ENCODE measurements at regions not wholly inside any gene's neighbourhood (a gene's known extent, or its start where the extent isn't known, plus 50 kb on each side); places are given as distances from the start of the nearest gene placed in this dataset.

- POLR2A ChIA-PET = no interaction called here
- CTCF ChIA-PET = no interaction called here
- no peak for DNase-seq (ENCODE audit: extremely low spot score)
- no peak for TF ChIP-seq TARDBP (IDR thresholded peaks at IDR 0.05)
- TF ChIP-seq CTBP1 (IDR thresholded peaks at IDR 0.05; ENCODE audit: borderline replicate concordance) = no peak
- no peak for TF ChIP-seq FOXK2 (IDR thresholded peaks at IDR 0.05)
- TF ChIP-seq ARNT (IDR thresholded peaks at IDR 0.05) = no peak
- TF ChIP-seq SP1 (IDR thresholded peaks at IDR 0.05) = no peak
Measured at GRCh38 chr18:75524841-75525240, 97.3 kb upstream of the SMIM21 start.

- ChIA-PET POLR2A (no interaction called here), CTCF (no interaction called here)
- TF ChIP-seq FOXA1 (IDR thresholded peaks at IDR 0.05) (no peak), TARDBP (IDR thresholded peaks at IDR 0.05) (no peak), SUZ12 (IDR thresholded peaks at IDR 0.05) (no peak)
Measured at GRCh38 chr18:75524181-75524580, 96.7 kb upstream of the SMIM21 start.

GRCh38 chr18:75521816-75522215 lies 94.3 kb upstream of the SMIM21 start:
- CTCF ChIA-PET = no interaction called here
- POLR2A ChIA-PET = no interaction called here
- no peak for TF ChIP-seq SP1 (IDR thresholded peaks at IDR 0.05)
- no peak for TF ChIP-seq ZNF384 (IDR thresholded peaks at IDR 0.05)
- no peak for TF ChIP-seq HDGF (IDR thresholded peaks at IDR 0.05; ENCODE audit: borderline replicate concordance)
- no peak for TF ChIP-seq FOXK2 (IDR thresholded peaks at IDR 0.05)
- no peak for TF ChIP-seq FOXA1 (IDR thresholded peaks at IDR 0.05)
- no peak for TF ChIP-seq L3MBTL2 (conservative IDR thresholded peaks at IDR 0.05)
- no peak for TF ChIP-seq PKNOX1 (IDR thresholded peaks at IDR 0.05)
- no peak for TF ChIP-seq NFRKB (IDR thresholded peaks at IDR 0.05)
- TF ChIP-seq TARDBP (IDR thresholded peaks at IDR 0.05) = no peak
- DNase-seq (ENCODE audit: extremely low spot score) = no peak

More at GRCh38 chr18:75524181-75524580, 96.7 kb upstream of the SMIM21 start:
- no peak for DNase-seq (ENCODE audit: extremely low spot score)

- TF ChIP-seq PKNOX1 (IDR thresholded peaks at IDR 0.05) (no peak), ZNF384 (IDR thresholded peaks at IDR 0.05) (no peak)
- POLR2A ChIA-PET = no interaction called here
- no peak for DNase-seq (ENCODE audit: extremely low spot score)
- CTCF ChIA-PET = no interaction called here
Measured at GRCh38 chr18:75518007-75518406, 90.5 kb upstream of the SMIM21 start.

GRCh38 chr18:75517286-75517685 lies 89.8 kb upstream of the SMIM21 start:
- TF ChIP-seq SP1 (IDR thresholded peaks at IDR 0.05) (no peak), BHLHE40 (IDR thresholded peaks at IDR 0.05; ENCODE audit: borderline replicate concordance) (no peak), SUZ12 (IDR thresholded peaks at IDR 0.05) (no peak), PKNOX1 (IDR thresholded peaks at IDR 0.05) (no peak), CTBP1 (IDR thresholded peaks at IDR 0.05; ENCODE audit: borderline replicate concordance) (no peak), L3MBTL2 (conservative IDR thresholded peaks at IDR 0.05) (no peak), ZNF384 (IDR thresholded peaks at IDR 0.05) (no peak), FOXK2 (IDR thresholded peaks at IDR 0.05) (no peak), ARNT (IDR thresholded peaks at IDR 0.05) (no peak), NFRKB (IDR thresholded peaks at IDR 0.05) (no peak), ELF4 (IDR thresholded peaks at IDR 0.05) (no peak), TARDBP (IDR thresholded peaks at IDR 0.05) (no peak), FOXM1 (IDR thresholded peaks at IDR 0.05; ENCODE audit: borderline replicate concordance) (no peak), HDGF (IDR thresholded peaks at IDR 0.05; ENCODE audit: borderline replicate concordance) (no peak), LEF1 (IDR thresholded peaks at IDR 0.05; ENCODE audit: borderline replicate concordance) (no peak), FOXA1 (IDR thresholded peaks at IDR 0.05) (no peak)
- no peak for DNase-seq (ENCODE audit: extremely low spot score)
- CTCF ChIA-PET = no interaction called here
- POLR2A ChIA-PET = no interaction called here

- CTCF ChIA-PET = no interaction called here
- no peak for DNase-seq (ENCODE audit: extremely low spot score)
- POLR2A ChIA-PET = no interaction called here
- TF ChIP-seq LEF1 (IDR thresholded peaks at IDR 0.05; ENCODE audit: borderline replicate concordance) = no peak
- TF ChIP-seq SUZ12 (IDR thresholded peaks at IDR 0.05) = no peak
- TF ChIP-seq ARNT (IDR thresholded peaks at IDR 0.05) = no peak
- TF ChIP-seq NFRKB (IDR thresholded peaks at IDR 0.05) = no peak
Measured at GRCh38 chr18:75507636-75508035, 80.1 kb upstream of the SMIM21 start.

GRCh38 chr18:75506913-75507312 lies 79.4 kb upstream of the SMIM21 start:
- no peak for DNase-seq (ENCODE audit: extremely low spot score)
- CTCF ChIA-PET = no interaction called here
- POLR2A ChIA-PET = no interaction called here
- TF ChIP-seq LEF1 (IDR thresholded peaks at IDR 0.05; ENCODE audit: borderline replicate concordance) (no peak), NFRKB (IDR thresholded peaks at IDR 0.05) (no peak), ZNF384 (IDR thresholded peaks at IDR 0.05) (no peak), ARNT (IDR thresholded peaks at IDR 0.05) (no peak), FOXK2 (IDR thresholded peaks at IDR 0.05) (no peak), CTBP1 (IDR thresholded peaks at IDR 0.05; ENCODE audit: borderline replicate concordance) (no peak), HDGF (IDR thresholded peaks at IDR 0.05; ENCODE audit: borderline replicate concordance) (no peak), FOXM1 (IDR thresholded peaks at IDR 0.05; ENCODE audit: borderline replicate concordance) (no peak), SP1 (IDR thresholded peaks at IDR 0.05) (no peak), ELF4 (IDR thresholded peaks at IDR 0.05) (no peak), SUZ12 (IDR thresholded peaks at IDR 0.05) (no peak), FOXA1 (IDR thresholded peaks at IDR 0.05) (no peak), L3MBTL2 (conservative IDR thresholded peaks at IDR 0.05) (no peak), BHLHE40 (IDR thresholded peaks at IDR 0.05; ENCODE audit: borderline replicate concordance) (no peak), PKNOX1 (IDR thresholded peaks at IDR 0.05) (no peak), TARDBP (IDR thresholded peaks at IDR 0.05) (no peak)
